GM19452 (cell line): ENCODE measurements at regions not wholly inside any gene's neighbourhood (a gene's known extent, or its start where the extent isn't known, plus 50 kb on each side); places are given as distances from the start of the nearest gene placed in this dataset.

Experiments
- ATAC-seq: cut with Tn5 transposase; IDR thresholded peaks from one replicate; pipeline ENCODE4 v1.9.1; 2021; ENCODE audit not compliant: unreplicated experiment

DNA sequence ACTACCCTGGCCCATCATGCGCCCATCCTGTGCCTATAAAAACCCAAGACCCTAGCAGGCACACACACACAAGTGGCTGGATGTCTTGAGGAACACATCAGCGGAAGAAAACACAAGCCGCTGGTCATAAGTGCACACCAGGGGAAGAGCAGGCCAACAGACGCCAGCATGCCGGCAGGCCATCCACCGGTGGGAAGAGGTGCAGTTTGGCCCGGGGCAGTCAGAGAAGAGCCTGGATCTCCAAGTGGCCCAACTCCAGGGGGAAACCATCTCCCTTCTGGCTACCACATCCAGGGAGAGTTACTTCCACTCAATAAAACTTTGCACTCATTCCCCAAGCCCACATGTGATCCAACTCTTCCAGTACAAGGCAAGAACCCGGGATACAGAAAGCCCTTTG is 2001.3 kb upstream of the NUDT12 start:
- no peak for ATAC-seq

DNA sequence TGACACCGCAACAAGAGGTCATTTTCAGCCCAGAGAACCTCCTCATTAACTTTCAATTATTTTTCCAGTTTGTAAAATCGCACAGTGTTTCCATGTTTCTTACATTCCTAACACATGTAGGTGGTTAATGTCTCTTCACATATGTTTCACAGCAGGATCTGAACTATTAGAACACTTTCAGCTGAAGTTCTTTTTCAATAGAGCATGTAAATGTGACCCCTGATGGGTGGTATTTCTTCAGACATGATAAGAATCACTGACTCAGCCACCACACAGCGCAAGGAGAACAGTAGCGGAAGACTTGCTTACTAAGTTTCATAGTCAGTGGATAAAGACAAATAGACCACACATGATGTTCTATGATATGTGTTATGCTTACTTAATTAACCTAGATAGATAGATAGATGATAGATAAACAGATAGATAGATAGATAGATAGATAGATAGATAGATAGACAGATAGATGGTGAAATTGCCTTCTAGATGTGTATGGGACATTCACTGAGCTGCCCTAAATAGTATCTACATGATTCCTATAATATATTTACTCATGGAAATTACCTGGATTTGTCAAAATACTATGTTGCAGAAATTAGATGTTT is 1992.1 kb upstream of the NUDT12 start:
- no peak for ATAC-seq

DNA sequence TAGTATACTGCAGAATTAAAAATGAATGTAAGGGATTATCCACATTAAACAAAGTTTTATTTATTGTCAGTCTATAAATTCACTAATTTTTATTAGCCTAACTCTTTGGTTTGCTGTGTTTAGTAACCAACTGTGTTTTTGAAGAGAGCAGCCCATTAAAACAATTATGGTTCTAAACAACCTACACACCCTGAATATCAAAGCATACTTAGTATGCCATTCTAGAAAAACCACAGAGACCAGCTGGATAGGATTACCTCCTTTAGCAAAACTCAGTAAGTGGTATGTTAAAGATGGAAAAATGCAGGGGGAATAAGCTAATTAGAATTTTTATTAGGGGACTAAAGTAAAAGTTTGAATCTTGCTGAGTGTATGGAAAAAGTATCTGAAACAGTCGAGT is 1981.7 kb upstream of the NUDT12 start:
- ATAC-seq, result no peak

DNA sequence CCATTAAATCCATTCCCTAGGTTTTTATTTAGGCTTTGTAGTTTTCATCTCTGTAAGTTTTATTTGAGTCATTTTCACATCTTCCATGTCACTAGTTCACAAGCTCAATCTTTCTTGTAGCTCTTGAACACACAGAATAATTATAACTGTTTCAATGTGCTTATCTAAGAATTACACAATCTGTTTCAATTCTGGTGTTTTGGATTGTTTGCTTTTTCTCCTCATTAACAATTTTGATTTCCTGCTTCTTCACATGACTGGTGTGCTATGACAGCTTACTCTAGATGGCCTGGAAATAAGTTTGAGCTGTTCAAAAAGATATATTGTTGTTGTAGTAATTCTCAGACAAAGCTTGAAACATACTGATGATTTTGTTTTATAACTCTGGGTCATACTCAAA is 1974.1 kb upstream of the NUDT12 start:
- no peak for ATAC-seq

DNA sequence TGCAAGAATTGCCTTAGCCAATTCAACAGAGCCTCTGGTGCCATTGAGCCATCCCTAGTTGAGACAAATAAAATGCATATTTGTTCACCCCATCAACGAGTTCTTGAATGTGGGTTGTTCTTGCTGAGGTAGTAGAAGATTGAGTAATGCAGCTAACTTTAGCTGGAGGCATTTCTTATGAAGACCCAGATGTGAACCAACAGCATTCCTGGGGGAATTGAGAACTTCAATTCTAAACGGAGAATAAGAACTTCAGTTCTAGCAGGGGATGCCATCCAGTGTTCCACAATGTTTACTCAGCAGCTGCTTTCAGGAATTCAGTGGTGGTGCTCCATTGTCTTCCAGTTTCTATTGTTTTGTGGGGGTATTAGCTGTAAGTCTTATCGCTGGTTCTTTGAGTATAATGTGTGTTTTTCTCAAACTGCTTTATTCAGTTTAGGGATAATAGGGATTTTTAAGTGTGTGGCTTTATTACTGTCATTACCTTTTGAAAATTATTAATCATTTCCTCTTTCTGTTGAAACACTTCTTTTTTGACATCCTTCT is 1968.2 kb upstream of the NUDT12 start:
- ATAC-seq, result no peak

DNA sequence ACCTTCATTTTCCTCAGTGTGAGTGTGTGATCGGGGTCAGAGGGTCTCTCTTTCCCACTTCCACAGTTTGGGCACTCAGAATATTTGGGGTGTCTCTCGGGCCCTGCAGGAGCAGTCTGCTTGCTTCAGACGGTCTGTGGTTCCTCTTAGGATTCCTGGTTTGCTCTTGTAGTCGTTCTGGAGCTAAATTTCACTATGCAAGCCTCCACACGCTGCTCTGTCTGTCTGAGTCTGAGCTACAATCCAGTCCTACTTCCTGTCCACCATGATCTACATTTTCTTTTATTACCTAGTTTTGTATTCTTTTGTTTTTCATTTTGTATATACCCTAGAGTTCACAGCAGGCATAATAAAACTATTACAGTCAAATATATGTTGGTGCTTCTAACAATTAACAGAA is 1967.3 kb upstream of the NUDT12 start:
- ATAC-seq, result no peak

DNA sequence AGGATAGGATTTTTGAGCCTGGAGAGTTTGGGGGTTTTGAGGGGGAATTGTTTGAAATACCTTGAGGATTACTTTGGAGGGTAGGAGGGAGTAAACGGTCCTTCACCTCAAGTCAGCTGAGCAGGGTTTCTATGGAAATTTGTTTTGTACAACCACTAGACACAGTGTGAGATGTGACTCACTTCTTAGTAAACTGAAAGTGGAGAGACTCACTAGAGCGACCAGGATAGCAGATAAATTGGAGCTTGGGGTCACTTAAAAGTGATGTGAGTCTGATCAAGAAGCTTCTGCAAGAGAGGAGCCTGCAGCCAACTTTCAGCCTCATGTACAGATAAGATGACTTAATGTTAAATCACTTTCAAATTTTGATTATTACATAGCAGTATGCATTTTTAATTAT is 1945.9 kb upstream of the NUDT12 start:
- no peak for ATAC-seq

DNA sequence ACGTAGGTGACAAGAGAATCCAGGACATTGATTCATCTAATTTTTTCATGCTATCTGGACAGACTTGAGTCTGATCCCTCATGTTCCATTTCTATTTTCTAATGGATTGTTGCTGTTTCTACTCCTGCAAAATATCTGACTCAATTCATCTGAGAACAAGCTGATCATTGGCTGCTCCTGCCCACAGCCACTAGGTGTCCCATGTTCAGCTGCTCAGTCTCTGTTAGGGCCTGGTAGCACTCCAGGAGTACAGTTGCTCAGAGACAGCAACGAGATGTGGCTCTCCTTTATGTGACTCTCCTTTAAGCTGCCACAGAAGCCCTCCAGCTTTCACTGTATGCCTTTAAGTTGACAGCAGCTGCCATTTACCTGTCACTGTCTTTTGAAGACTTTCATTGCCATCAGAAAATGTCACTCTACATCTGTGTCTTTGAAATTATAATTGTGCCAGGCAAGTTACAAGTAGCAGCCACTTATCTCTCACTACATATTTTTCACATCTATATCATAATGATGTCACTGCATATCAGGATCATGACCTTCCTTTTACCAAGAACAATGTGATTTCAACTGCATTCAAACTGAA is 1944.2 kb upstream of the NUDT12 start:
- no peak for ATAC-seq

DNA sequence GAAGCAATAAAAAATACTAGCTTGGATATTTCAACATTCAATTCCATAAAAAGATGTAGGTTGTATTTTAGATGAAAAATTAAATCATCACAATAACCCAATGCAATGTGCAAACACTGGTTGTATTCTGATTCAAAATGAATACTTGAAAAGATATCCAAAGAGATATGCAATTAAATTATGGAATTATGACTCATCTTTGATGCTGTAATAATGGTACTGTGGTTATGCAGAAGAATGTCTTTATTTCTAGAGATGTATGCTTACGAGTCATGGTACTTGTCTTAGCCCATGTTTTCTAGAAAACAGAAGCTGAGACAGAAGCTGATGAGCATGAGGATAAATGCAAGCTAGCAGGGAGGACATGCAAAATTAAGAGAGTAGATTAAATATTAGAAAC is 1941.4 kb upstream of the NUDT12 start:
- ATAC-seq, result no peak

DNA sequence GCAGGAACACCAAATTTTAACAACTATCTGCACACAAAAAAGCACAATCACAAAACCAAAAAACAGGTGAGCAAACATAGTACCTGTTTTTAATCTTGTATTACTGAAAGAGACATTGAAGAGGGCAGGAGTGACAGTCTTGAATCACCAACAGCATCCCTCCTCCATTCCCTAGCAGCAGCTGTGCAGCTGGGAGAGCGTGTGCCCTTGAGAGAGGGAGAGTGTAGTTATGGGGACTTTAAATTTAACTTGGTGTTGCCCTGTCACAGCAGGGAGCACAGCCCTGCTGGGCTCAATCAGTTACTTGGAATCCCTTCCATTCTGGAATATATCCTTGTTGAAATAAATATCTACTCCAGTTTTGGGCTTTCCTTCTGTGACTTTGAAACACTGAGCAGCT is 1938.7 kb upstream of the NUDT12 start:
- no peak for ATAC-seq

DNA sequence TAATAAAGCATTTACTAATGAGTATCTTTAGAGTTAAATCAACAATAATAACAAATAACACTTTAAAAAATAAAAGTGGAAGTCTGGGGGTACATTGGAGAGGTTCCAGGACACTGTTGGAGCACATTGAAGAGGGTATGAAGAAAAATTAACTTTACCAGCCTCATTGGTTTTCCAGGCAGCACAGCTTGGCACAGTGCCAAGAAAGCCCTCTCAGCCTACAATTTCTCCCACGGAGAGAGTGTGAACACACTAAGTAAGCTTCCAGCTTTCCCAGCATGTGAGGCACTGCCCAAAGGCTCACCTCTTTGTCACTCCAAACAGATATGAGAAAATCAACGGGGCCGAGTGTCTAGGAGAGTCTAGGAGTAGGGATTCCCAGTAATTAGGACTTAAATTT is 1912.8 kb upstream of the NUDT12 start:
- no peak for ATAC-seq

DNA sequence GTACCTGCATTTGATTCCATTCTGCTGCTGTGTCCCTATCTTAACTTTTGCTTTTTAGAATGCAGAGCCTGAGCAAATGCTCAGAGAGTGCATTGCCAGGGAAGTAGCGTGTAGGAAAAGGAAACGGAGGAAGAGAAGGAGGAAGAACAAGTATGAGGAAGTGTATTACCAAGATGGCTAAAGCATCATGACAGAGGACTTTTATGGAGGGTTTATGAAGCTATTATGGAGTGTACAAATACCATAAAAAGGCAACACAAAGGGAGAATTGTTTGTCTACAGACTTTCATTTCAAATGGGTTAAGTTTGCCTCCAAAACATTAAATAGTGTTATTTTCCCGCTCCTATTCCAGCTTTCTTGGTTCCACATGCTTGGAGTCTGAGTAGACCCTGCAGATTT is 1899.8 kb upstream of the NUDT12 start:
- no peak for ATAC-seq

DNA sequence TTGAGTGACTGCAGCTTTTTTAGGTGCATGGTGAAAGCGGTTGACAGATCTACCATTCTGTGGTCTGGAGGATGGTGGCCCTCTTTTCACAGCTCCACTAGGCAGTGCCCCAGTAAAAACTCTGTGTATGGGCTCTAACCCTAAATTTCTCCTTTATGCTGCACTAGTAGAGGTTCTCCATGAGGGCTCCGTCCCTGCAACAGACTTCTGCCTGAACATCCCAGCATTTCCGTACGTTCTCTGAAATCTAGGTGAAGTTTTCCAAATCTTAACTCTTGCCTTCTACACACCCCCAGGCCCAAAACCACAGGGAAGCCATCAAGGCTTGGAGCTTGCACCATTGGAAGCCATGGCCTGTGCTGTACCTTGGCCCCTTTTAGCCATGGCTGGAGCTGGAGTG is 1898.1 kb upstream of the NUDT12 start:
- ATAC-seq, result no peak

DNA sequence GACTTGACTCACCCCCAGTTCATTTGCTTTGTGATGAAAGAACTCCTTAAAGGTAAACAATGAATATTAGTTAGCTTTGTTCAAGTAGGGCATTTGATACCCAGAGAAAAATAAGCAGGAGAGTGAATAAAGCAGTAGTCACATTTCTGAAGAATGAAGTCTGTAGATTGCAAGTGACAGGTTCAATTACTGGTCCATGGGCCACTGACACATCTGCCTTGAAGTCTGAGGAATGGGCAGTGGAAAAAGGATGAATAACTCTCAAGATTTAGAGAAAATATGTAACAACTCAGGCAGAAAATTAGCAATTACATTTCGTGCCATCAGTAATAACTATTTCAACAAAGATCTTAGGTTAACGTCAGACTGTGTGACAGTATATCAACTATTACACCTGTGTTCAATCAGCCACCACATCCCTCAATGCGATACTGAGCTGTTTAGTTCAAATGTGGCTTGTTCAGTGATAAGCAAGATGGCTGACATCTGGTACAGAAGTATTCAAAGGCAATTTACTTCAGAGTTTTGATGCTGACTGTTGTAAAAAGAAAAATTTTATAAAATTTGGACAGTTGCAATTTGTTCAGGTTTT is 1890.7 kb upstream of the NUDT12 start:
- no peak for ATAC-seq

DNA sequence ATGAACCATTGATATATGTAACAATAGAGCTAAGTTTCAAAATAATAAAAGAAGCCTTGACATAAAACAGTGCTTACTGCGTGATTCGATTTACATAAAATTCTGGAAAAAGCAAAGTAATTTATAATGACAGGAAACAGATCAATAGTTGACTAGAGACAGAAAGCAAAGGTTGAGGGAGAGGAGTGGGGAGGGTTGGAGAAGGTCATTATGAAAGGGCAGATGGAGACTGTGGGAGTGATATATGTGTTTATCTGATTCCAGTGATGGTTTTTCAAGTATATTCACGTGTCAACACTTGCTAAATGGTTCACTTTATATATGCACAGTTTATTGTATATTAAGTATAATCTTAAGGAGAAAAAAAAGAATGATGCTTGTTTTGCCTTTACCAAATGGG is 1885.7 kb upstream of the NUDT12 start:
- ATAC-seq, result no peak

DNA sequence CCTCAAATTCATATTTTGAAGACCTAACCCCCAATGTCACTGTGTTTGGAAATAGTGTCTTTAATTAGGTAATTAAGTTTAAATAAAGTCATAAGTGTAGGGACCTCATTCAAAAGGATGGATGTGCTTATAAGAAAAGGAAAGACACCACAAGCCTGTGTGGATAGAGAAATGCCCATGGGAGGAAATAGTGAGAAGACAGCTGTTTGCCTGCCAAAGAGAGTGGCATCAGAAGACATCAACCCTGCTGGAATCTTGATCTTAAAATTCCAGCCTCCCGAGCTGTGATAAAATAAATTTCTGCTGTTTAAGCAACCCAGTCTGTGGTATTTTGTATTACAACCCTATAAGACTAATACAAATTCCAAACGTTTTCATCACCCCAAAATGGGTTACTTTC is 1867.9 kb upstream of the NUDT12 start:
- no peak for ATAC-seq

DNA sequence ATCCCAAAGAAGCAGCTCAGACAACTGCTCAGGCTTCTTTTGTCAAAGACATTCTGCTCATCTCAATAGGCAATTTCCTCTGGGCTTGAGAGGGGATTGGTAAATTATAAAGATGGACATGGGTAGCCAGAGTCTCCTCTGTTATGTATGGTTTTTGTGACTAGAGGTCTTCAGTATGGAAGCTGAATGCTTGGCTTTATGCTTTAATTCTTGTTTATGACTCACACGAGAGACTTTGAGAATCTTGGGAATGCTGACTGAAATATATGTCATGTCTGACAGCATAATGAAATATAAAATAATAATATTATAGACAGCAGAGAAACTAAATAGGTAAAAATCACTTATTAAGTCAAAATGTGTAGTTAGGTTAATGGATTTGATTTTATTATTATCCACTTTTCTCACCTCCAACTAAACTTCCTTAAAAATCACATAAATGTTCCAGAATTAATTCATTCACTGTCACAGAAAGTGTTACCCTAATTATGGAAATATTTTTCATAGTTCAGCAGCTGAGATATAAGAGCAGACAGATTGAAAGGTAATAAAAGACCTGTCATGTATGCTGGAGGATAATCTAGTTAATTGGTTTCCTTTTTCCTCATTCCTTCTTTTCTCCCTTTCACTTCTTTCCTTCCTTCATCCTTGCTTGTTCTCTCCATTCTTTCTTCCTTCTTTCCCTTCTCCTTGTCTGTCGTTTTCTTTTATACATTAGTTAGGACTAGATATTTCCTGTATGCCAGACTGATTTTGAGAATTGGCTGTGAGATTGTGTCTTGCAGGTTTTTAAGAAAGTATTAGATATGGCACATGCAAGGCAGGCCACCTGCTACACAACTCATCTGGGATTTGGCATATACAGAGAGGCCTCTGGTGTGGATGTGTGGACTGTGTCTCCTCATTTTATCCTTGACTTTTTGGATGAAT is 1866.1 kb upstream of the NUDT12 start:
- no peak for ATAC-seq

DNA sequence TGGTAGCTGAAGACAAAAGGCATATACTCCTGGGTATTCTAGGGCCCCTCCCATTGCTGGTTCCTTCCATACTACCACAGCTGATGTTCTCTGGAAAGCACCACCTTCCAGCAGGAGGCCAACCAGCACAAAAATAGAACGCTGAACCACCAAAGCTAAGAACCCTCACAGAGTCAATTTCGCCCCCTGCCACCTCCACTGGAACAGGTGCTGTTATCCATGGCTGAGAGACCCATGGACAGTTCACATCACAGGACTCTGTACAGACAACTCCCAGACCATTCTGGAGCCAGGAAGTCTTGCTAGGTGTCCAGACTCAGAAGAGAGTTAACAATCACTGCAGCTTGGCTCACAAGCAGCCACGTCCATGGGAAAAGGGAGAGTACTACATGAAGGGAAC is 1851.5 kb upstream of the NUDT12 start:
- no peak for ATAC-seq

DNA sequence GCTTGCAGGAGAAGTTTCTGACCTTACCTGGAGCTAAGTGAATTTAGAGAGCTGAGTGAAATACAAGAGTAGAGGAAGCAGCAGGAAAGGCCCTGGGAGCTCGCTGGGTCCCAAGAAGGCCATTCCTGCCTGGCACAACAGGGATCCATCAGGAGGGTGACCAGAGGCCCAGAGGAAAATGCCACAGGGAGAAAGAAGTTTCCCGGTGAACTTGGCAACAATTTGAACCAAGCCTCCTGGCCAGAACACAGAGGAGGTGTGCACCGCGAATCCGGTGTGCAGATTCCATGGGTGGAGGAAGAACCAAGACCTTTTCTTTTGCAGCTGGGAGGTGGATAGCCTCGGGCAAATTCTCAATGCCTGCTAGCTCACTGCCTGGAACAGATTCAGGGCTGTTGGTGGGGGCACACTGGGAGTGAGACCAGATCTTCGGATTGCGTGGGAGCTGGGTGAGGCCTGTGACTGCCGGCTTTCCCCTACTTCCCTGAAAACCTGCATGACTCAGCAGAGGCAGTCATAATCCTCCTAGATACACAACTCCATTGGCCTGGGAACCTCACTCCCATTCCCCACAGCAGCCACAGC is 1850.9 kb upstream of the NUDT12 start:
- no peak for ATAC-seq

DNA sequence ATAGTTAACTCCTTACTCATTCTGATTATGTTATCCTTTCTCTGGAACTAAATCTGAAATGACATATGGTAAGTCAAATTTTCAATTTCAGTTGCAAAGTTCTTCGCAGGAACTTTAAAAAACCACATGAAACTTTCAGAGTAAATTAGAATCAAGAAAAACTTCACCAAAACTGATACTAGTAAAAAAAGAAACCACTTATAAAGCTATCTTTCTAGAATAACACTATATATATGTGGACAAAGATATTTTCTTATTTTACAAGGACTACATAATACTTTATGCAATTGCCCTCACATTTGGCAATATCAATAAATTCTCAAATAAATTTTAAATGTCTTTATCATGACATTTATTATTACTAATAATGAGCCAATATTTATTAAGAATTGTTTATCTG is 1847.1 kb upstream of the NUDT12 start:
- ATAC-seq, result no peak

DNA sequence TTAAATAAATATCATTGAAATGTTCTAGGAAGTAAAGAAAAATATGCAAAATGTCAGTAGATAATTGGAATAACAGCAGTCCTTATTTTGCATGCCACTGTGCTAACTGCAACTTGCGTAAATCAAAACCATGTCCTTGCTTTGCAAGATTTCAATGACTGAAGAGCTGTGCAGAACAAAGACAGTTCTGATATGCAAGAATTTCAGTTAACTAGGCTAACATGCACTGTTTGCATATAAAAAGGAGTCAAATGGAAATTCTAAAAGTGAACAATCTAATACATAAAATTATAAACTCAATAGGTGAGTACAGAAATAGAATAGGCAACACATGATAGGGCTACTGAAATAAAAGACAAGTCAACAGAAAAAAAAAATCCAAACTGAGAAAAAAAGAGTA is 1844.6 kb upstream of the NUDT12 start:
- no peak for ATAC-seq
